Activated CD8-positive, alpha-beta T cell treated with anti-CD3 and anti-CD28 coated beads, Interleukin-2, amount 10 ng/mL, durations not matched to agents 7 days and 5 days (primary cell): ENCODE measurements at regions not wholly inside any gene's neighbourhood (a gene's known extent, or its start where the extent isn't known, plus 50 kb on each side); places are given as distances from the start of the nearest gene placed in this dataset.
A peak's percentile ranks its signal among the peaks of the same experiment; 100 is the strongest.

Experiments used
- ATAC-seq: fragments of 150-1000 bp; cut with Tn5 transposase; one replicate; pipeline ENCODE4 v1.10.0; 2021; ENCODE audit warnings: moderate library complexity
- CTCF ChIA-PET: fragments of 350-600 bp; sonication (Branson Sonifier 250); formaldehyde crosslinking; loops from one replicate; lab custom pipeline; 2021; ENCODE audit warnings: antibody characterized with exemption; lab: Charles Lee
- POLR2A ChIA-PET: fragments of 350-600 bp; sonication (Branson Sonifier 250); formaldehyde crosslinking; loops from one replicate; lab custom pipeline; 2021; ENCODE audit warnings: antibody characterized with exemption; lab: Charles Lee
- DNase-seq: peaks from one replicate; pipeline ENCODE4 v3.0.0-alpha.2; 2020
- H3K27ac Mint-ChIP-seq: one replicate; pipeline ENCODE4 v1.8.0; 2021; ENCODE audit warnings: mild to moderate bottlenecking, mixed read lengths
- H3K27me3 Mint-ChIP-seq: one replicate; pipeline ENCODE4 v1.8.0; 2021; ENCODE audit warnings: low read depth, mixed read lengths
- H3K36me3 Mint-ChIP-seq: one replicate; pipeline ENCODE4 v1.8.0; 2021; ENCODE audit warnings: low read depth, mixed read lengths
- H3K4me1 Mint-ChIP-seq: one replicate; pipeline ENCODE4 v1.8.0; 2021; ENCODE audit warnings: low read depth, mixed read lengths
- H3K4me3 Mint-ChIP-seq: one replicate; pipeline ENCODE4 v1.8.0; 2021; ENCODE audit warnings: mild to moderate bottlenecking, mixed read lengths
- H3K9me3 Mint-ChIP-seq: one replicate; pipeline ENCODE4 v1.8.0; 2022; ENCODE audit warnings: mixed read lengths; ENCODE audit not compliant: insufficient read depth

- POLR2A ChIA-PET = interaction anchor here (0.7 to 1.1 kb wide), 2 partner anchors 47 to 173 kb away, joined by 3 read pairs; no protein-coding TSS in a partner anchor
- Mint-ChIP-seq H3K27me3 (no peaks in the 10 kb centered on the region), H3K4me3 (no peak overlapping the region), H3K9me3 (peaks cover 4% of the 10 kb centered on the region), H3K36me3 (peaks cover 35% of the 10 kb centered on the region), H3K4me1 (peaks cover 74% of the 10 kb centered on the region), H3K27ac (no peak overlapping the region)
- CTCF ChIA-PET = interaction anchor here (0.8 to 1.5 kb wide), 3 partner anchors 39 to 420 kb away, joined by 4 to 6 read pairs (median 5); no protein-coding TSS in a partner anchor
- DNase-seq = no peak
- ATAC-seq = no peak
Observed at GRCh38 chr1:235017719-235018118, 110.9 kb downstream of the TOMM20 start.

GRCh38 chr1:235017191-235017590 lies 111.4 kb downstream of the TOMM20 start:
- no peak for ATAC-seq
- ChIA-PET CTCF (interaction anchor here (0.7 to 1.5 kb wide), 4 partner anchors 38 to 420 kb away, joined by 4 to 6 read pairs (median 4); no protein-coding TSS in a partner anchor), POLR2A (interaction anchor here (0.7 to 2.1 kb wide), 2 partner anchors 47 to 405 kb away, joined by 3 to 7 read pairs; no protein-coding TSS in a partner anchor)
- Mint-ChIP-seq H3K27me3 (no peaks in the 10 kb centered on the region), H3K4me3 (no peak overlapping the region), H3K4me1 (peaks cover 74% of the 10 kb centered on the region), H3K27ac (no peak overlapping the region), H3K36me3 (peaks cover 39% of the 10 kb centered on the region), H3K9me3 (peaks cover 4% of the 10 kb centered on the region)
- DNase-seq = no peak

- Mint-ChIP-seq H3K4me3 (no peak overlapping the region), H3K4me1 (peaks cover 86% of the 10 kb centered on the region)
- POLR2A ChIA-PET = interaction anchor here (0.7 to 2.1 kb wide), 4 partner anchors 27 to 405 kb away, joined by 4 to 7 read pairs (median 4); no protein-coding TSS in a partner anchor
Observed at GRCh38 chr1:235015291-235015985, 113.2 kb downstream of the TOMM20 start.

GRCh38 chr1:235014756-235015155 lies 113.9 kb downstream of the TOMM20 start:
- Mint-ChIP-seq H3K9me3 (peaks cover 6% of the 10 kb centered on the region), H3K27me3 (no peaks in the 10 kb centered on the region), H3K4me1 (peaks cover 87% of the 10 kb centered on the region), H3K27ac (peak overlapping the region; percentile 46), H3K4me3 (no peak overlapping the region), H3K36me3 (peaks cover 50% of the 10 kb centered on the region)
- ChIA-PET POLR2A (interaction anchor here (0.6 to 1.3 kb wide), 4 partner anchors 63 to 404 kb away, joined by 3 to 4 read pairs (median 4); no protein-coding TSS in a partner anchor), CTCF (interaction anchor here (1.3 kb wide), 1 partner anchor 69 kb away, joined by 4 read pairs; no protein-coding TSS in a partner anchor)
- DNase-seq (no peak), ATAC-seq (no peak)

More at GRCh38 chr1:235015291-235015985, 113.2 kb downstream of the TOMM20 start:
- H3K9me3 Mint-ChIP-seq = peaks cover 4% of the 10 kb centered on the region
- DNase-seq (peak; percentile 36), ATAC-seq (no peak)
- CTCF ChIA-PET = interaction anchor here (0.8 to 1.3 kb wide), 2 partner anchors 9 to 68 kb away, joined by 3 to 4 read pairs; no protein-coding TSS in a partner anchor
- H3K27me3 Mint-ChIP-seq = no peaks in the 10 kb centered on the region
- peaks cover 48% of the 10 kb centered on the region for H3K36me3 Mint-ChIP-seq
- H3K27ac Mint-ChIP-seq = peak overlapping the region; percentile 79

- Mint-ChIP-seq H3K4me1 (peaks cover 86% of the 10 kb centered on the region), H3K9me3 (peaks cover 9% of the 10 kb centered on the region), H3K27ac (peak overlapping the region; percentile 99), H3K27me3 (no peaks in the 10 kb centered on the region), H3K36me3 (peaks cover 55% of the 10 kb centered on the region), H3K4me3 (no peak overlapping the region)
- POLR2A ChIA-PET = interaction anchor here (0.7 to 1.7 kb wide), 2 partner anchors 15 to 290 kb away, joined by 3 to 4 read pairs; no protein-coding TSS in a partner anchor
- CTCF ChIA-PET = interaction anchor here (0.9 kb wide), 2 partner anchors 10 to 70 kb away, joined by 3 to 7 read pairs; no protein-coding TSS in a partner anchor
- no peak for DNase-seq
- ATAC-seq = no peak
Observed at GRCh38 chr1:235013512-235013911, 115.1 kb downstream of the TOMM20 start.

GRCh38 chr1:235012436-235013210 lies 116.0 kb downstream of the TOMM20 start:
- POLR2A ChIA-PET = interaction anchor here (0.7 to 1.9 kb wide), 29 partner anchors 11 to 413 kb away, joined by 3 to 56 read pairs (median 7); partner anchors contain the start of gene IRF2BP2
- Mint-ChIP-seq H3K36me3 (peaks cover 59% of the 10 kb centered on the region), H3K9me3 (peaks cover 10% of the 10 kb centered on the region), H3K4me1 (peaks cover 87% of the 10 kb centered on the region), H3K4me3 (peak overlapping the region; percentile 74), H3K27me3 (no peaks in the 10 kb centered on the region), H3K27ac (peak overlapping the region; percentile 99)
- DNase-seq (no peak), ATAC-seq (no peak)
- CTCF ChIA-PET = interaction anchor here (0.8 to 2.1 kb wide), 15 partner anchors 12 to 406 kb away, joined by 3 to 14 read pairs (median 4); no protein-coding TSS in a partner anchor

GRCh38 chr1:235011599-235012435 lies 116.8 kb downstream of the TOMM20 start:
- POLR2A ChIA-PET = interaction anchor here (0.7 to 1.9 kb wide), 39 partner anchors 10 to 412 kb away, joined by 3 to 56 read pairs (median 5); partner anchors contain the start of gene IRF2BP2
- peak; percentile 98 for DNase-seq
- Mint-ChIP-seq H3K9me3 (peaks cover 17% of the 10 kb centered on the region), H3K36me3 (peaks cover 62% of the 10 kb centered on the region), H3K4me3 (peak overlapping the region; percentile 74), H3K27ac (peak overlapping the region; percentile 99), H3K27me3 (no peaks in the 10 kb centered on the region), H3K4me1 (peaks cover 86% of the 10 kb centered on the region)
- ATAC-seq = peak; percentile 97
- CTCF ChIA-PET = interaction anchor here (0.7 to 2.1 kb wide), 23 partner anchors 12 to 405 kb away, joined by 3 to 14 read pairs (median 4); no protein-coding TSS in a partner anchor

GRCh38 chr1:235011064-235011598 lies 117.5 kb downstream of the TOMM20 start:
- Mint-ChIP-seq H3K9me3 (peaks cover 17% of the 10 kb centered on the region), H3K4me1 (peaks cover 92% of the 10 kb centered on the region), H3K27ac (peak overlapping the region; percentile 99), H3K4me3 (peak overlapping the region; percentile 74), H3K27me3 (no peaks in the 10 kb centered on the region), H3K36me3 (peaks cover 65% of the 10 kb centered on the region)
- DNase-seq = peak; percentile 56
- ChIA-PET POLR2A (interaction anchor here (0.7 to 1.9 kb wide), 35 partner anchors 9 to 410 kb away, joined by 3 to 56 read pairs (median 6); partner anchors contain the start of gene IRF2BP2), CTCF (interaction anchor here (0.8 to 2.1 kb wide), 18 partner anchors 19 to 405 kb away, joined by 3 to 14 read pairs (median 4); no protein-coding TSS in a partner anchor)
- ATAC-seq = no peak

- Mint-ChIP-seq H3K4me1 (peaks cover 90% of the 10 kb centered on the region), H3K36me3 (peaks cover 60% of the 10 kb centered on the region), H3K4me3 (no peak overlapping the region), H3K27ac (peak overlapping the region; percentile 83), H3K27me3 (no peaks in the 10 kb centered on the region), H3K9me3 (peaks cover 13% of the 10 kb centered on the region)
- ChIA-PET POLR2A (interaction anchor here (1.0 to 1.1 kb wide), 3 partner anchors 47 to 286 kb away, joined by 3 to 4 read pairs (median 3); no protein-coding TSS in a partner anchor), CTCF (interaction anchor here (1.5 kb wide), 1 partner anchor 20 kb away, joined by 4 read pairs; no protein-coding TSS in a partner anchor)
- no peak for DNase-seq
- ATAC-seq = no peak
Observed at GRCh38 chr1:235009561-235010306, 118.9 kb downstream of the TOMM20 start.
